Stomach (tissue), 8 donors: ENCODE measurements at regions not wholly inside any gene's neighbourhood (a gene's known extent, or its start where the extent isn't known, plus 50 kb on each side); places are given as distances from the start of the nearest gene placed in this dataset.

Source experiments
- DNase-seq, 2 donors: peaks; one replicate each; pipeline versions ENCODE4 v3.0.0 to v3.0.0-alpha.2; 2013 to 2019
- H3K27ac ChIP-seq, 5 donors: fragments of 200-600 bp in 4 of 5; sonication (generic) in 4 of 5; one replicate each; pipeline ENCODE4 v1.5.1; 2013 to 2019; ENCODE audit warnings: mild to moderate bottlenecking in 1 of 5, moderate library complexity in 1 of 5
- H3K27me3 ChIP-seq, 3 donors: fragments of 200-600 bp; sonication (generic); one replicate each; pipeline ENCODE4 v1.5.1; 2017 to 2019; ENCODE audit warnings: mixed run types in 1 of 3
- H3K36me3 ChIP-seq, 4 donors: fragments of 200-600 bp; sonication (generic); 1 replicate in 3 of 4; 2 replicates in 1 of 4; pipeline ENCODE4 v1.5.1; 2016 to 2019
- H3K4me1 ChIP-seq, 4 donors: fragments of 200-600 bp; sonication (generic); one replicate each; pipeline ENCODE4 v1.5.1; 2016 to 2019
- H3K4me3 ChIP-seq, 4 donors: fragments of 200-600 bp; sonication (generic) in 3 of 4; one replicate each; pipeline ENCODE4 v1.5.1; 2016 to 2019; ENCODE audit warnings: mild to moderate bottlenecking in 1 of 4
- H3K9me3 ChIP-seq, 4 donors: fragments of 200-600 bp; sonication (generic); one replicate each; pipeline ENCODE4 v1.5.1; 2016 to 2019
- EP300 ChIP-seq: sonication (generic); formaldehyde crosslinking; IDR thresholded peaks from one replicate; pipeline ENCODE4 v1.6.1; 2017; ENCODE audit warnings: antibody characterized with exemption
- POLR2A ChIP-seq, 4 donors: fragments of 450-650 bp; IDR thresholded peaks; one replicate each; pipeline ENCODE4 v1.6.1; 2016; ENCODE audit warnings: antibody characterized with exemption in 4 of 4, control low read depth in 2 of 4, mild to moderate bottlenecking in 1 of 4, moderate library complexity in 1 of 4
- POLR2AphosphoS5 ChIP-seq, 3 donors: sonication (generic); formaldehyde crosslinking; IDR thresholded peaks; one replicate each; pipeline ENCODE4 v1.6.1; 2016; ENCODE audit warnings: antibody characterized with exemption in 3 of 3
- WGBS, 5 donors: extraction: QIAGEN DNeasy Blood & Tissue Kit in 3 of 5; methylation state at CpG; one replicate each; pipeline versions ENCODE4 v1.1.5 to v1.1.7; 2013 to 2018; 5-methylcytosine and 5-hydroxymethylcytosine counted together
- intact Hi-C: fragments of 100-400 bp; cut with DNase I; formaldehyde crosslinking; loops from one replicate; pipeline ENCODE4 v1.15.1; 2023; ENCODE audit warnings: low total_unique reads
- TF ChIP-seq, protein P1 (sequence below), 7 experiments: fragments of 450-650 bp in 4 of 7; fragments of 200-600 bp in 3 of 7; sonication (generic) in 3 of 7; IDR thresholded peaks; one replicate each; pipeline ENCODE4 v1.5.1; 2016 to 2019; ENCODE audit warnings: antibody characterized with exemption in 7 of 7, control low read depth in 2 of 7, mild to moderate bottlenecking in 1 of 7
- donor health status: healthy with polysubstance abuse.
- donor health status: Bipolar disorder and iron deficiency.
- donor health status: healthy.

DNA sequence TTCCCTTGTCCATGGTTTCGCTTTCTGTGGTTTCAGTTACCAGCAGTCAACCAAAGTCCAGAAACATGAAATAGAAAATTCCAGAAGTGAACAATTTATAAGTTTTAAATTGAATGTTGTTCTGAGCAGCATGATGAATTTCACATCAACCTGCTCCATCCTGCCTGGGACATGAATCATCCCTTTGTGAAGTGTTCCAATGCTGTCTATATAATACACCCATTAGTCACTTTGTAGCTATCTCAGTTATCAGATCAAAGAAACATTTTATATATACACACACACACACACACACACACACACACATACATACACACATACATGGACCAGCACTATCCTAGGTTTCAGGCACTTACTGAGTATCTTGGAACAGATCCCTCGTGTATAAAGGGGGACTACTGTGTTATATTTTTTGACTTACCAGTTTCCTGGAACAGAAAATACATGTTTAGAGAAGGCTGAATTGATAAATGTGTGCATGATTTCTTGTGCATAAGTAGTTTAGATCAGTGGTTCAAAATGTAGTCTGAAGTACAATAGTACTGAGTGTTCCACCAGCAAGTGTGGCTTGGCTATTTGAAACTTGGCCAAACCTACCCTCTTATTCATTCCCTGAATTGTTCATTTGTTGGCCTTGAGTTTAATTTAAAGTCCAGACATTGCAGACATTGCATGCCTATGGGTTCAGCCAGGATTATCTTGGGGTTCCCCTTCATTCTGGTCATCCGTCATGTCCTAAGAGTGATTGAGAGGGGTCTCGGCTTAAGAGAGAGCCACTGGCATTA lies 510.0 kb downstream of the GADD45G start:
- intact Hi-C loops: no loop called here
- no peak for DNase-seq
- no peaks in the 10 kb centered on the region for H3K27me3 ChIP-seq

DNA sequence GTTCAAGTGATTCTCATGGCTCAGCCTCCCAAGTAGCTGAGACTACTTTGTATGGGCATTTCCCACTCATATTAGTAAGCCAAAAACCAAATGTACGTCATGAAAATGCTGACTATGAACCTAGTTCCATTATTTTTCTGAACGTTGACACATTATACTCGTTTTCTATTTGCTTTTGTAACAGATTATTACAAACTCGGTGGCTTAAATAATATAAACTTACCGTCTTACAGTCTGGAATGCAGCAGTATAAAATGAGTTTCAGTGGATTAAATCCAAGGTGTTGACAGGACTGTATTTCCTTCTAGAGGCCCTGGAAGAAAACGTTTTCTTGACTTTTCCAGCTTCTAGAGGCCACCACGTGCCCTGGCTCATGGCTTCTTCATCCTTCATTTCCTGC lies 517.0 kb downstream of the GADD45G start:
- Histone ChIP-seq H3K4me1 (no peaks in the 10 kb centered on the region), H3K9me3 (peaks cover 0 to 10% (median 0%) of the 10 kb centered on the region in 4 donors), H3K36me3 (no peaks in the 10 kb centered on the region), H3K27ac (no peak overlapping the region), H3K4me3 (no peak overlapping the region), H3K27me3 (no peaks in the 10 kb centered on the region)
- intact Hi-C loops: no loop called here
- WGBS, 5 donors: 62 to 70% (median 67%) methylated on average over 7 of the region's 7 CpGs
- DNase-seq: no peak
- TF ChIP-seq POLR2AphosphoS5 (IDR thresholded peaks at IDR 0.05) (no peak), POLR2A (IDR thresholded peaks at IDR 0.05) (no peak), EP300 (no peak)
- TF ChIP-seq, protein P1, sequence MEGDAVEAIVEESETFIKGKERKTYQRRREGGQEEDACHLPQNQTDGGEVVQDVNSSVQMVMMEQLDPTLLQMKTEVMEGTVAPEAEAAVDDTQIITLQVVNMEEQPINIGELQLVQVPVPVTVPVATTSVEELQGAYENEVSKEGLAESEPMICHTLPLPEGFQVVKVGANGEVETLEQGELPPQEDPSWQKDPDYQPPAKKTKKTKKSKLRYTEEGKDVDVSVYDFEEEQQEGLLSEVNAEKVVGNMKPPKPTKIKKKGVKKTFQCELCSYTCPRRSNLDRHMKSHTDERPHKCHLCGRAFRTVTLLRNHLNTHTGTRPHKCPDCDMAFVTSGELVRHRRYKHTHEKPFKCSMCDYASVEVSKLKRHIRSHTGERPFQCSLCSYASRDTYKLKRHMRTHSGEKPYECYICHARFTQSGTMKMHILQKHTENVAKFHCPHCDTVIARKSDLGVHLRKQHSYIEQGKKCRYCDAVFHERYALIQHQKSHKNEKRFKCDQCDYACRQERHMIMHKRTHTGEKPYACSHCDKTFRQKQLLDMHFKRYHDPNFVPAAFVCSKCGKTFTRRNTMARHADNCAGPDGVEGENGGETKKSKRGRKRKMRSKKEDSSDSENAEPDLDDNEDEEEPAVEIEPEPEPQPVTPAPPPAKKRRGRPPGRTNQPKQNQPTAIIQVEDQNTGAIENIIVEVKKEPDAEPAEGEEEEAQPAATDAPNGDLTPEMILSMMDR (IDR thresholded peaks at IDR 0.05): no peak

More for the DNA sequence above, 510.0 kb downstream of the GADD45G start:
- H3K36me3 ChIP-seq: no peaks in the 10 kb centered on the region
- no peaks in the 10 kb centered on the region for H3K9me3 ChIP-seq
- no peak overlapping the region for H3K4me3 ChIP-seq
- TF ChIP-seq, protein P1 (IDR thresholded peaks at IDR 0.05): no peak
- TF ChIP-seq EP300: no peak
- TF ChIP-seq POLR2AphosphoS5 (IDR thresholded peaks at IDR 0.05): no peak
- no peak for TF ChIP-seq POLR2A (IDR thresholded peaks at IDR 0.05)
- no peaks in the 10 kb centered on the region for H3K4me1 ChIP-seq
- H3K27ac ChIP-seq: no peak overlapping the region
- WGBS, 5 donors: 72 to 94% (median 79%) methylated on average over 4 of the region's 4 CpGs

DNA sequence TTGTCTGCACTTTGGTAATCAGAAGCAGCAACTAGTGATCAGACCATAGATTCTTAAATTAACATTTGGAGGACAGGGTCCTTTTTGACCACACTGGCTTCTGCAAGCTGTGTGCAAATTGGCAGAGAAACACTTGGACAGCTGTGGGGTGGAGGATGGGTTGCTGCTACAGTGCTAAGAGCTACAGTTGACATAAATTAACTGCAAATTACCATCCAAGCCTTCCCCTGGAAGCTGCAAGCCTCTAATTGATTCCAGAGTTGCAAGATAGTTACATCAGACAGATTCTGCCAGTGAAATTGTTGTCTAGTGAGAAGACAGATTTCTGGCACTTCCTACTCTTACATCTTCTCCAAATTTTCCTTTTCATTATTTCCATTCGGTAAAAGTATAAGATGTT lies 517.7 kb downstream of the DIRAS2 start:
- Histone ChIP-seq H3K4me1 (no peaks in the 10 kb centered on the region), H3K36me3 (no peaks in the 10 kb centered on the region), H3K27me3 (peaks cover 0 to 6% (median 0%) of the 10 kb centered on the region in 3 donors), H3K27ac (no peak overlapping the region), H3K4me3 (no peak overlapping the region), H3K9me3 (peaks cover 0 to 10% (median 0%) of the 10 kb centered on the region in 4 donors)
- TF ChIP-seq POLR2A (IDR thresholded peaks at IDR 0.05) (no peak), POLR2AphosphoS5 (IDR thresholded peaks at IDR 0.05) (no peak), EP300 (no peak)
- TF ChIP-seq, protein P1 (IDR thresholded peaks at IDR 0.05): no peak
- peak in 1 of 2 donors; percentile 75 for DNase-seq
- intact Hi-C loops: no loop called here
- 61 to 84% (median 79%) methylated on average over 1 of the region's 1 CpG for WGBS, 5 donors

DNA sequence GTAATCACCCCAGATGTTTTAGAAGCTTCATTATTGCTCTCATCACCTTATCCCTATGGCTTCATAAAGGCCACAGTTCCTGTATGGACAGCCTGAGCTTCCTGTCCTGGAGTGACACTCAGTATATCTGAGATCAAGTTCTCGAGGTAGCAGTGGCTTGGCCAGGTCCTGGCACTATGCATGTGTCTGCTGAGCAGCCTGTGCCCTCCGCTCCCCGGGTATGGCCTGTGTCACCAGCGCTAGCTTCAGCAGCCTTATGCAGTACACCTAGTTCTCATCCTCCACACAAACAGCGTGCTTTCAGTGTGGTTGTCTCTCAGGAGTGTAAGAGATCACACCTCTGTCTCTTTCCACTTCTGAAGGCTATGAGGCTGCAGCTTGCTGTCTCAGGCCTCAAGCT lies 514.7 kb downstream of the DIRAS2 start:
- Histone ChIP-seq H3K27ac (no peak overlapping the region), H3K4me3 (no peak overlapping the region), H3K4me1 (no peaks in the 10 kb centered on the region), H3K9me3 (peaks cover 0 to 10% (median 0%) of the 10 kb centered on the region in 4 donors), H3K27me3 (peaks cover 0 to 12% (median 0%) of the 10 kb centered on the region in 3 donors), H3K36me3 (no peaks in the 10 kb centered on the region)
- no peak for DNase-seq
- TF ChIP-seq POLR2AphosphoS5 (IDR thresholded peaks at IDR 0.05) (no peak), POLR2A (IDR thresholded peaks at IDR 0.05) (no peak), EP300 (no peak)
- TF ChIP-seq, protein P1 (IDR thresholded peaks at IDR 0.05): no peak
- intact Hi-C loops: no loop called here
- 78 to 88% (median 84%) methylated on average over 5 of the region's 5 CpGs for WGBS, 5 donors
